Nephron (organoid): ENCODE measurements at regions not wholly inside any gene's neighbourhood (a gene's known extent, or its start where the extent isn't known, plus 50 kb on each side); places are given as distances from the start of the nearest gene placed in this dataset.

ENCODE experiments used
- H3K27ac Mint-ChIP-seq, 3 experiments: 2 replicates each; pipeline ENCODE4 v1.8.0; 2020; ENCODE audit warnings: mixed read lengths in 3 of 3, mild to moderate bottlenecking in 2 of 3, moderate library complexity in 1 of 3
- H3K27me3 Mint-ChIP-seq: 2 replicates; pipeline ENCODE4 v1.8.0; 2021; ENCODE audit warnings: low read depth, mild to moderate bottlenecking, moderate library complexity, mixed read lengths
- H3K36me3 Mint-ChIP-seq: 2 replicates; pipeline ENCODE4 v1.8.0; 2020; ENCODE audit warnings: low read depth, mixed read lengths
- H3K4me1 Mint-ChIP-seq: 2 replicates; pipeline ENCODE4 v1.8.0; 2020; ENCODE audit warnings: mixed read lengths
- H3K4me3 Mint-ChIP-seq, 3 experiments: 2 replicates each; pipeline ENCODE4 v1.8.0; 2020; ENCODE audit warnings: mild to moderate bottlenecking in 3 of 3, mixed read lengths in 3 of 3, moderate library complexity in 2 of 3
- H3K9me3 Mint-ChIP-seq: 2 replicates; pipeline ENCODE4 v1.8.0; 2020; ENCODE audit warnings: mixed read lengths
- TF ChIP-seq, protein P1 (sequence below), 3 experiments: fragments of 200-600 bp; sonication (generic); IDR thresholded peaks; one replicate each; pipeline ENCODE4 v1.5.0; 2021; ENCODE audit warnings: antibody characterized with exemption in 3 of 3; ENCODE audit not compliant: unreplicated experiment in 3 of 3

DNA sequence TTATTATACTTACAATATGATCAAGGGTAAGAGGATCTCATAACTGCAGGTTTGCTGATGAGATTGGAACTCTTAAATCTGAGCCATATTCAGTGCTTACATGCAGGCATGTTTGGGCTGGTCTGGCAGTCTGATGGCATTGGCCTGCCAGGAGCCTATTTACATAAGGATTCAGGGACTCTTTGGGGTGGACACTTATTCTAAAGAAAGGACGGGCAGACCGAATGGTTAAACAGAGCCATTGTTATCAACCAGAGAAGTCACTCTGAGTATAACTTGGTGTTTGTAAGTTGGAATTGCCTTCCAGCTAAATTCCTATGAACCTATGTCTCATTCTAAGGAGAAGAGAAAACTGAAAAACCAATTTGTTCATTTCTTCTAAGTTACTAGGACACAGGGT, 932.8 kb downstream of the IGSF11 start:
- H3K27ac Mint-ChIP-seq, result no peak overlapping the region
- TF ChIP-seq, protein P1, sequence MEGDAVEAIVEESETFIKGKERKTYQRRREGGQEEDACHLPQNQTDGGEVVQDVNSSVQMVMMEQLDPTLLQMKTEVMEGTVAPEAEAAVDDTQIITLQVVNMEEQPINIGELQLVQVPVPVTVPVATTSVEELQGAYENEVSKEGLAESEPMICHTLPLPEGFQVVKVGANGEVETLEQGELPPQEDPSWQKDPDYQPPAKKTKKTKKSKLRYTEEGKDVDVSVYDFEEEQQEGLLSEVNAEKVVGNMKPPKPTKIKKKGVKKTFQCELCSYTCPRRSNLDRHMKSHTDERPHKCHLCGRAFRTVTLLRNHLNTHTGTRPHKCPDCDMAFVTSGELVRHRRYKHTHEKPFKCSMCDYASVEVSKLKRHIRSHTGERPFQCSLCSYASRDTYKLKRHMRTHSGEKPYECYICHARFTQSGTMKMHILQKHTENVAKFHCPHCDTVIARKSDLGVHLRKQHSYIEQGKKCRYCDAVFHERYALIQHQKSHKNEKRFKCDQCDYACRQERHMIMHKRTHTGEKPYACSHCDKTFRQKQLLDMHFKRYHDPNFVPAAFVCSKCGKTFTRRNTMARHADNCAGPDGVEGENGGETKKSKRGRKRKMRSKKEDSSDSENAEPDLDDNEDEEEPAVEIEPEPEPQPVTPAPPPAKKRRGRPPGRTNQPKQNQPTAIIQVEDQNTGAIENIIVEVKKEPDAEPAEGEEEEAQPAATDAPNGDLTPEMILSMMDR (IDR thresholded peaks at IDR 0.05; ENCODE audit: unreplicated experiment in 3 of 3), result no peak

DNA sequence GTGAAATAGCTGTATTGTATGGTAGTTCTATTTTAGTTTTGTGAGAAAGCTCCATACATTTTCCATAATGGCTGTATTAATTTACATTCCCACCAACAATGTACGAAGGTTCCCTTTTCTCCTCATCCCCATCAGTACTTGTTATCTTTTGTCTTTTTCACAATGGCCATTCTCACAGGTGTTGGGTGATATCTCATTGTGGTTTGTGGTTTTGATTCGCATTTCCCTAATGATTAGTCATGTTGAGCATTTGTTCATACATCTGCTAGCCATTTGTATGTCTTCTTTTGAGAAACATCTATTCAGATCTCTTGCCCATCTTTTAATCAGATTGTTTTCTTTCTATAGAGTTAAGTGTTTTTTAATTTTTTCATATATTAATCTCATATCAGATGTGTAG, 931.9 kb downstream of the IGSF11 start:
- no peaks in the 10 kb centered on the region for H3K4me1 Mint-ChIP-seq
- H3K27ac Mint-ChIP-seq, result no peak overlapping the region
- TF ChIP-seq, protein P1 (IDR thresholded peaks at IDR 0.05; ENCODE audit: unreplicated experiment in 3 of 3), result no peak
- no peak overlapping the region for H3K4me3 Mint-ChIP-seq
- H3K9me3 Mint-ChIP-seq, result no peaks in the 10 kb centered on the region
- H3K36me3 Mint-ChIP-seq, result no peaks in the 10 kb centered on the region
- H3K27me3 Mint-ChIP-seq, result no peaks in the 10 kb centered on the region

More for the DNA sequence above, 932.8 kb downstream of the IGSF11 start:
- Mint-ChIP-seq H3K27me3 (no peaks in the 10 kb centered on the region), H3K4me1 (no peaks in the 10 kb centered on the region), H3K4me3 (no peak overlapping the region), H3K9me3 (no peaks in the 10 kb centered on the region), H3K36me3 (no peaks in the 10 kb centered on the region)

- TF ChIP-seq, protein P1 (IDR thresholded peaks at IDR 0.05; ENCODE audit: unreplicated experiment in 3 of 3), result no peak
- Mint-ChIP-seq H3K4me3 (no peak overlapping the region), H3K4me1 (peaks cover 6% of the 10 kb centered on the region), H3K9me3 (no peaks in the 10 kb centered on the region), H3K27ac (peak overlapping the region in 1 of 3 experiments; percentile 25), H3K27me3 (peaks cover 4% of the 10 kb centered on the region), H3K36me3 (no peaks in the 10 kb centered on the region)
Measured at GRCh38 chr3:118108201-118108600, 926.4 kb downstream of the IGSF11 start.

DNA sequence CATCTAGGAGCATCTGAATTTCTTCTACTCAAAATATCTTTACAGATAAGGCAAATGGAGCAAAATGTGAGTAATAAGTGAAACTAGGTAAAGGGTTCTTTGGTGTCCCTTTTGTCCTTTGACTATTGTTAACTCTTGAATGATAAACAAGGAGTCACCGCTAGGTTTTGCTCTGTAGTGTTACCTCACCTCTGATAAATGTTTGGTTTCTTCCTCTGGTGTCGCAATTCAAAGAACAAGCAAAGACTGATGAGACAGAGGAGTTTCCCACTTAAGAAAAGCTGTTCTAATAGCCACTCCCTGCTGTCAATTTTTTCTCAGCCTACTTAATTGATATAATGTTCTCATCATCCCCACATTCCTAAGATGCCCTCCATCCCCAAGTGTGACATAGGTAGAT, 925.9 kb downstream of the IGSF11 start:
- H3K27ac Mint-ChIP-seq, result peak overlapping the region in 1 of 3 experiments; percentile 25
- H3K36me3 Mint-ChIP-seq, result no peaks in the 10 kb centered on the region

DNA sequence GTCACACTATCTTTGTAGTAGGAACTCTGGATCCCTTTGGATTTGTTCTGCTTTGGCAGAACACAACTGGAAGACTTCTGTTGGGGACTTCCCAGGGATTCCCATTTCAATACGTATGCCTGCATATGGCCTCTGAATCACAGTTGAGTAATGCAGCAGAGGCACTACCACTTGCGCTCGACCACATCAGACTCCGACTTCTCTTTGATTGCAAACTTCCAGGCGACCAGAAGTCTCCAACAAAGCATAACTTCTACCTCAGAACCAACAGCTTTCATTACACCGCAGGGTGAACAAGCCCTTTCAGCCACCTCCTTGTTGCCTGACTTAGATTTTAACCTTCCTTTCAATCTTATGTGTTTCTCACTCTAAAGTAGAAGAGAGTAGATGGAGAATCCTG, 924.4 kb downstream of the IGSF11 start:
- peaks cover 6% of the 10 kb centered on the region for H3K4me1 Mint-ChIP-seq
- peaks cover 4% of the 10 kb centered on the region for H3K27me3 Mint-ChIP-seq
- H3K36me3 Mint-ChIP-seq, result no peaks in the 10 kb centered on the region
- H3K9me3 Mint-ChIP-seq, result no peaks in the 10 kb centered on the region
- no peak overlapping the region for H3K4me3 Mint-ChIP-seq
- TF ChIP-seq, protein P1 (IDR thresholded peaks at IDR 0.05; ENCODE audit: unreplicated experiment in 3 of 3), result no peak
- H3K27ac Mint-ChIP-seq, result no peak overlapping the region

More for the DNA sequence above, 925.9 kb downstream of the IGSF11 start:
- Mint-ChIP-seq H3K27me3 (peaks cover 4% of the 10 kb centered on the region), H3K4me3 (no peak overlapping the region), H3K4me1 (peaks cover 6% of the 10 kb centered on the region), H3K9me3 (no peaks in the 10 kb centered on the region)
- TF ChIP-seq, protein P1 (IDR thresholded peaks at IDR 0.05; ENCODE audit: unreplicated experiment in 3 of 3), result no peak

- Mint-ChIP-seq H3K27ac (no peak overlapping the region), H3K27me3 (no peaks in the 10 kb centered on the region), H3K36me3 (no peaks in the 10 kb centered on the region), H3K4me3 (no peak overlapping the region), H3K9me3 (no peaks in the 10 kb centered on the region), H3K4me1 (no peaks in the 10 kb centered on the region)
- TF ChIP-seq, protein P1 (IDR thresholded peaks at IDR 0.05; ENCODE audit: unreplicated experiment in 3 of 3), result no peak
Measured at GRCh38 chr3:118116991-118117390, 917.7 kb downstream of the IGSF11 start.
